SK-N-SH treated with all-trans-retinoic acid at 6 μM for 48 hours (cell line): ENCODE measurements at regions not wholly inside any gene's neighbourhood (a gene's known extent, or its start where the extent isn't known, plus 50 kb on each side); places are given as distances from the start of the nearest gene placed in this dataset.

Source experiments
- ARNTL ChIP-seq: fragments of 450-650 bp; formaldehyde crosslinking; IDR thresholded peaks from 2 replicates; pipeline ENCODE4 v1.5.0; 2020; ENCODE audit warnings: low read depth, mild to moderate bottlenecking, moderate library complexity, borderline replicate concordance
- BACH2 ChIP-seq: fragments of 250-450 bp; sonication (Bioruptor Pico); IDR thresholded peaks from 2 replicates; pipeline ENCODE4 v1.9.0; 2021; ENCODE audit warnings: mild to moderate bottlenecking, borderline replicate concordance
- OSR1 ChIP-seq: fragments of 250-450 bp; sonication (Bioruptor Pico); IDR thresholded peaks from 2 replicates; pipeline ENCODE4 v1.8.0; 2022; ENCODE audit warnings: moderate library complexity, mild to moderate bottlenecking, inconsistent platforms
- PATZ1 ChIP-seq: fragments of 250-450 bp; sonication (Bioruptor Pico); IDR thresholded peaks from 2 replicates; pipeline ENCODE4 v1.8.0; 2020; ENCODE audit warnings: mild to moderate bottlenecking, moderate library complexity, borderline replicate concordance
- POU6F1 ChIP-seq: fragments of 250-450 bp; sonication (Bioruptor Pico); IDR thresholded peaks from 2 replicates; pipeline ENCODE4 v1.8.0; 2021; ENCODE audit warnings: low read depth, mild to moderate bottlenecking, moderate library complexity, borderline replicate concordance
- ZFP30 ChIP-seq: fragments of 450-650 bp; formaldehyde crosslinking; IDR thresholded peaks from 2 replicates; pipeline ENCODE4 v1.5.0; 2022; ENCODE audit warnings: mild to moderate bottlenecking, moderate library complexity
- ZNF565 ChIP-seq: fragments of 450-650 bp; formaldehyde crosslinking; conservative IDR thresholded peaks from 2 replicates; pipeline ENCODE4 v1.5.0; 2020; ENCODE audit warnings: low read depth, mild to moderate bottlenecking, moderate library complexity
- TF ChIP-seq, protein P1 (sequence below): fragments of 250-450 bp; sonication (Bioruptor Pico); IDR thresholded peaks from 2 replicates; pipeline ENCODE4 v1.5.1; 2020; ENCODE audit warnings: low read depth, mild to moderate bottlenecking, moderate library complexity

DNA sequence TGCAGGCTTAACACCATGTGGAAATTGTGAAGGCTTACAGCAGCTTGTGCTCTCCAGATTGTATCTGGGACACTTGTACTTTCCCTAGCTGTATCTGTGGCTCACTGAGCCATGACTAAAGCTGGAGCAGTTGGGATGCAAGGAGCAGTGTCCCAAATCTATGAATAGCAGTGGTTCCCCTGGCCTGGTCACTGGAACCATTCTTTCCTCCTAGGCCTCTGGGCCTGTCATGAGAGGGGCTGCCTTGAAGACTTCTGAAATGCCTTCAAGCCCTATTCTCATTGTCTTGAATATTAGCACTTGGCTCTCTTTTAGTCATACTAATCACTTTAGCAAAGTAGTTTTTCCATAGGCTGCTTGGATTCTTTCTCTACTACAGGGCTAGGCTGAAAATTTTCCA, 186.8 kb upstream of the LRATD1 start:
- TF ChIP-seq, protein P1, sequence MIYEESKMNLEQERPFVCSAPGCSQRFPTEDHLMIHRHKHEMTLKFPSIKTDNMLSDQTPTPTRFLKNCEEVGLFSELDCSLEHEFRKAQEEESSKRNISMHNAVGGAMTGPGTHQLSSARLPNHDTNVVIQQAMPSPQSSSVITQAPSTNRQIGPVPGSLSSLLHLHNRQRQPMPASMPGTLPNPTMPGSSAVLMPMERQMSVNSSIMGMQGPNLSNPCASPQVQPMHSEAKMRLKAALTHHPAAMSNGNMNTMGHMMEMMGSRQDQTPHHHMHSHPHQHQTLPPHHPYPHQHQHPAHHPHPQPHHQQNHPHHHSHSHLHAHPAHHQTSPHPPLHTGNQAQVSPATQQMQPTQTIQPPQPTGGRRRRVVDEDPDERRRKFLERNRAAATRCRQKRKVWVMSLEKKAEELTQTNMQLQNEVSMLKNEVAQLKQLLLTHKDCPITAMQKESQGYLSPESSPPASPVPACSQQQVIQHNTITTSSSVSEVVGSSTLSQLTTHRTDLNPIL (CRISPR knock-in tag), result no peak
- TF ChIP-seq ZNF565 (CRISPR knock-in tag) (no peak), ARNTL (CRISPR knock-in tag) (no peak), BACH2 (CRISPR knock-in tag) (no peak), ZFP30 (CRISPR knock-in tag) (no peak), PATZ1 (CRISPR knock-in tag) (no peak), OSR1 (no peak), POU6F1 (CRISPR knock-in tag) (no peak)
